ENCODE measurements at regions not wholly inside any gene's neighbourhood (a gene's known extent, or its start where the extent isn't known, plus 50 kb on each side); places are given as distances from the start of the nearest gene placed in this dataset.

DNA sequence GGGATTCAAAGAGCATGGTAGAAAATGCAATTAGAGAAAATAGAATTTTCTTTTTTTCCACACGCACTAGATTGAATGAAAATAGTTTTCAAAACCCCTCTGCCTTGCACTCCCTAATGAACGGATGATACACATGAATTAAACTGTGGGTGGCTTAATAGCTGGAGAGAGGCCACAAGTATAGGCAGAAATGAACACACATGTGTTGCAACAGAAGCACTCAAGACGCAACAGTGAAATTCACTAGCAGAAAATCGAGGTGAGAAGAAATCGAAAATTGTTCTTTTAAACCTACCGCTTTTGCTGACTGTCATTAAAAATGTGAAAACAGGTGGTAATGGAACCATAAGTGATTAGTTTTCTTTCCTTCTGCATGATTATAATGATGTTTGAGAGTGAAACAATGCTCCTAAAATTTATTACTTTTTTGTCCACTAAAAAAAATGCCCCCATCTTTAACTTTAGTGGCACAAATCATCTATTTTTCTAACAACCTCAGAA is 59.3 kb upstream of the GPCPD1 start:
- TF ChIP-seq KDM4A (IDR thresholded peaks at IDR 0.05; ENCODE audit: low read depth, low read length, severe bottlenecking) (no peak), CTCF (IDR thresholded peaks at IDR 0.05; ENCODE audit: control extremely low read depth in 1 of 3, insufficient read depth in 1 of 3, low read depth in 1 of 3, low read length in 3 of 3) (no peak), SIRT6 (IDR thresholded peaks at IDR 0.05; ENCODE audit: low read length) (no peak), POLR2A (IDR thresholded peaks at IDR 0.05; ENCODE audit: control extremely low read depth in 1 of 2, low read depth in 2 of 2, low read length in 2 of 2) (no peak), RAD21 (IDR thresholded peaks at IDR 0.05 in 1 of 2, conservative IDR thresholded peaks at IDR 0.05 in 1 of 2; ENCODE audit: low read depth in 2 of 2, low read length in 2 of 2) (no peak), KDM5A (IDR thresholded peaks at IDR 0.05; ENCODE audit: low read length) (no peak), KDM1A (IDR thresholded peaks at IDR 0.05; ENCODE audit: borderline replicate concordance, low read length) (no peak), TAF1 (IDR thresholded peaks at IDR 0.05; ENCODE audit: low read depth, low read length) (no peak), SIX5 (IDR thresholded peaks at IDR 0.05; ENCODE audit: low read depth, low read length) (no peak), NRF1 (IDR thresholded peaks at IDR 0.05; ENCODE audit: low read depth, low read length) (no peak), CHD2 (IDR thresholded peaks at IDR 0.05; ENCODE audit: low read length) (no peak), ATF2 (IDR thresholded peaks at IDR 0.05; ENCODE audit: low read length) (no peak)
- TF ChIP-seq, protein P1, sequence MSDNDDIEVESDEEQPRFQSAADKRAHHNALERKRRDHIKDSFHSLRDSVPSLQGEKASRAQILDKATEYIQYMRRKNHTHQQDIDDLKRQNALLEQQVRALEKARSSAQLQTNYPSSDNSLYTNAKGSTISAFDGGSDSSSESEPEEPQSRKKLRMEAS (IDR thresholded peaks at IDR 0.05) = no peak

Measured in H1 (cell line).